Stimulated activated naive B cell treated with anti-CD40 and anti-IgM and Interleukin-4, amounts not matched to agents 10 μg/mL and 1 μg/mL and 100 μg/mL, for 72 hours (primary cell): ENCODE measurements at regions not wholly inside any gene's neighbourhood (a gene's known extent, or its start where the extent isn't known, plus 50 kb on each side); places are given as distances from the start of the nearest gene placed in this dataset.
"Not testable (repeated sequence)": the region's sequence is repeated elsewhere in the genome, so short reads cannot be mapped to it uniquely, and the experiment has no call there.

Experiments
- ATAC-seq, 2 donors: fragments of 150-1000 bp; cut with Tn5 transposase; replicated peaks; 2 replicates each; pipeline ENCODE4 v1.10.0; 2021; ENCODE audit warnings: moderate library complexity in 1 of 2
- DNase-seq: peaks from one replicate; pipeline ENCODE4 v3.0.0; 2021
- H3K27ac Mint-ChIP-seq: one replicate; pipeline ENCODE4 v1.8.0; 2022; ENCODE audit warnings: mild to moderate bottlenecking, mixed read lengths
- H3K27me3 Mint-ChIP-seq, 2 donors: one replicate each; pipeline ENCODE4 v1.8.0; 2022; ENCODE audit warnings: mixed read lengths in 2 of 2
- H3K36me3 Mint-ChIP-seq, 2 donors: one replicate each; pipeline ENCODE4 v1.8.0; 2022; ENCODE audit warnings: mixed read lengths in 2 of 2, mild to moderate bottlenecking in 1 of 2
- H3K4me1 Mint-ChIP-seq, 2 donors: one replicate each; pipeline ENCODE4 v1.8.0; 2022; ENCODE audit warnings: mixed read lengths in 2 of 2, mild to moderate bottlenecking in 1 of 2
- H3K4me3 Mint-ChIP-seq, 2 donors: one replicate each; pipeline ENCODE4 v1.8.0; 2022; ENCODE audit warnings: mild to moderate bottlenecking in 2 of 2, mixed read lengths in 2 of 2, moderate library complexity in 1 of 2
- H3K9me3 Mint-ChIP-seq, 2 donors: one replicate each; pipeline ENCODE4 v1.8.0; 2022; ENCODE audit warnings: mixed read lengths in 2 of 2, mild to moderate bottlenecking in 1 of 2

DNA sequence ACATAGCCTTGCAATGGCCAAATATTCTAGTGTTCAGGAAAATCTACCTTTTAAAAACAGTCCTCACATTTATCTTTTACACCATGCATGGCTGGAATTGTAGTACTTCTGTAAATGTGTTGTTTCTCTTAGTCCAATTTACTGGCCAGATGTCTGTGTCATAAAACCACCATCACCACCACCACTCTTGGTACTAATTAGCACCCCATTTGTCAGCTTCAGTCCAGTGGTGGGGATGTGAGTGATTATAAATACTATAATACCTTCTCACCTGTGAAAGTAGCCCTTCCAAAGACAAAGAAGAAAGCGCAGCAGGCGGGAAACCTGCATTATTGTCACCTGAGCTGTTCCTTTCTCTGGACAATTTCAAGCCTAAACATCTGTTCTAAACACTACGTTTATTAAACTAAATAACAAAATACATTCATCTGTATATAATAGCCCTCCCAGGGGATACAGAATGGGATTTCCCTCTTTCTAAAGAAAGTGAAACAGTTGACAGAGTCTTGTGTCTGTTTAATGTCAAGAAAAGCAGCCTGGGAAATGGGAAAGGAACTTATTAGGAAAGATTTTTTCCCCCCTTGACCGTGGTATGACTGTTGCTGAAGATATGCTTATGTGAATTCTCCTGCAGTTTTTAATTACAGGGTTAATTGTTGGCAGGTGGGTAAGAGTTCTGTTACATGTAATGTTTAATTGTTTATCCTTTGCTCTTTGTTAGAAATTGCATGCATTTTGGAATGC is 144.5 kb upstream of the NUDT12 start:
- Mint-ChIP-seq H3K27ac (no peak overlapping the region), H3K9me3 (no peaks in the 10 kb centered on the region), H3K4me1 (no peaks in the 10 kb centered on the region), H3K36me3 (no peaks in the 10 kb centered on the region), H3K27me3 (no peaks in the 10 kb centered on the region), H3K4me3 (no peak overlapping the region)
- DNase-seq (no peak), ATAC-seq (no peak)

DNA sequence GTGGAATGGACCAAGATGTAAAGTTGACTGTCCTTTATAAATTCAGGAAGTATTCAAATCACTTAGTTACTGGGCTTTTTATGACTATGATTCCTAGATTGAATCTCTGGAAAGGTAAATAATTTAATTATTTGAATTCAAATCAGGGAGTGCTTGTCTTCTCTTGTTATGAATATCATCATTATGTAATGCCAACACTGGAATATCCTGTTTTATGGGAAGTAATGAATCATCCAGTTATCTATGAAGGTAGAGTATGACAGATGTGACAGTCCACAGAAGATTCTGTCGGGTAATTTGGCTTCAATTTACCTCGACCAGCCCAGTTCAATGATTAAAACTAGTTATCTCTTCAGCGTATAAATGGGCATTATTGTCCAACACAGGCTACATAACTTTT is 141.0 kb upstream of the NUDT12 start:
- H3K4me1 Mint-ChIP-seq = no peaks in the 10 kb centered on the region
- ATAC-seq = no peak

DNA sequence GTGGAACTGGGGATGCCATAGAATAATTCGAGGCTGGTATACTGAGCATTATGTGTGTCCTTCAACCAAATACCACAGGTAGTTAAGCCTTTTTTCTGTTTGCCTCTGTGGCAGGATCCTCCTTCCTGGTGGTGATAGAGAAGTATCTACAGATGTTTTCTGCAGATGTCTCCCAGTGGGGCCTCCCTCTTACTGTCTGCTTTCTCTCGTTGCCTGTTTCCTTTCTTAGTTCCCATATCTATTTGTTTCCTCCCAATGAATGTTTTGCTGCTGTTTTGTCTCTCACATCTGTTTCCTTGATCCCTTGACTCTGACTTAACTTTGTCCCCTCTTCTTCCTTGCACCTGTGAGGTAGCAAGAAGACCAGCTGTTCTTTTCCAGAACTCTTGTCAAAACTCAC is 130.9 kb upstream of the NUDT12 start:
- H3K4me3 Mint-ChIP-seq = no peak overlapping the region
- DNase-seq (no peak), ATAC-seq (no peak)
- no peaks in the 10 kb centered on the region for H3K27me3 Mint-ChIP-seq
- no peaks in the 10 kb centered on the region for H3K4me1 Mint-ChIP-seq
- no peak overlapping the region for H3K27ac Mint-ChIP-seq
- no peaks in the 10 kb centered on the region for H3K36me3 Mint-ChIP-seq
- H3K9me3 Mint-ChIP-seq = peaks cover 0 to 2% of the 10 kb centered on the region in 2 donors

More for the DNA sequence above, 141.0 kb upstream of the NUDT12 start:
- no peak for DNase-seq
- H3K4me3 Mint-ChIP-seq = no peak overlapping the region
- no peaks in the 10 kb centered on the region for H3K9me3 Mint-ChIP-seq
- H3K27ac Mint-ChIP-seq = no peak overlapping the region
- no peaks in the 10 kb centered on the region for H3K36me3 Mint-ChIP-seq
- H3K27me3 Mint-ChIP-seq = no peaks in the 10 kb centered on the region

DNA sequence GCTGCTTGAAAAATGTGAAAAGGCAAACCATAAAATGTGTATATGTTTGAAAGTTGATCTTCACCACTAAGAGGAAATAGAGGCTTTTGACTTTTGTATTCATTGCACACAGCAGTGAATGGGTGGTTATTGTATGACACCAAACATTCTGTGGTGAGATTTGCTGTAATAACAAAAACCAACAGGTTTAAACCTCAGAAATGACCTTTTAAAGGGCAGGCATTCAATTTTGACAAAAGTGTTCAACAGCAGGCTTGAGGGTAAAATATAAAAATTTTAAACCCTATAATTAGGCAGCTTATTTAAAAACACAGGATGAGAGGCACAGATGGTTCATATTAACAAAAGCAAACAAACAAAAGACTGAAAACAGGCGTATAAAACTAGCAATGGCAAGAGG is 128.1 kb upstream of the NUDT12 start:
- Mint-ChIP-seq H3K4me1 (no peaks in the 10 kb centered on the region), H3K27me3 (no peaks in the 10 kb centered on the region), H3K27ac (no peak overlapping the region), H3K9me3 (peaks cover 0 to 1% of the 10 kb centered on the region in 2 donors), H3K36me3 (no peaks in the 10 kb centered on the region), H3K4me3 (no peak overlapping the region)
- DNase-seq (no peak), ATAC-seq (no peak)

DNA sequence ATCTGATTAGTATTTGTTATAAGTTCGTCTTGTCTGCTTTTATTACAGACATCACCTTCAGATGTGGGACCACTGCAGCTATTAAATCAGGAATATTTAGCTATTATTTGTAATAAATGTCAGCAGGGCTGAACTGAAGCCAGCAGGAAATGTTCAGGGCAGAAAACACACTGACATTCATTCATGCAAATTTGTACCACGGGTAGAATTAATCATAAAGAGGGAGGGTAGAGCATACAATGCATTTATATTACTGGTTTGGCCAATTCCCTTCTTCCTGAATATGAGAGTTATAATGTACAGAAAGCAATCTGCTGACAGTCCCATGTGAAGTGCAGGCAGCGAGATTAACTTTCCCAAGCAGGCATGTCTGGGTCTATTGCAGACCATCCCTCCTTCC is 117.3 kb upstream of the NUDT12 start:
- ATAC-seq = no peak
- Mint-ChIP-seq H3K4me1 (no peaks in the 10 kb centered on the region), H3K27ac (no peak overlapping the region), H3K9me3 (no peaks in the 10 kb centered on the region), H3K27me3 (no peaks in the 10 kb centered on the region), H3K4me3 (no peak overlapping the region), H3K36me3 (no peaks in the 10 kb centered on the region)
- DNase-seq = no peak

DNA sequence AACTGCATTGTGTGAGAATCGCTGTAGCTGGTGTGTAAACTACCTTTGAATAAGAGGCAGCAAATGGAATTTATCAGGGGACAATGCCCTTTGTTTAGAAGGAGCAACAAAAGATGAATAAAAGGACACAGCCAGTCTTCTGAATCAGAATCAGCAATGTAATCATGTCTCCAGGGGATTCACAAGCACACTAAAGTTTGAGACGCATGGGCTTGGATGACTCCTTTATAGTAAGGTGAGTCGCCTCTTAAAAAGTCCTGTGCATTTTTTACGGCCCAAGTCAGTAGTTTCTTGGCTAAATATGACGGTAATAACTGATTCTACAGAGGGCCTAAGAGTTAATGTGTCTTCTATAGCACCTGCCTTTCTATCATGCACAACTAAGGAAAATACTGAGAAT is 113.6 kb upstream of the NUDT12 start:
- DNase-seq, H3K27me3 Mint-ChIP-seq, H3K36me3 Mint-ChIP-seq, ATAC-seq, H3K9me3 Mint-ChIP-seq, H3K27ac Mint-ChIP-seq, H3K4me1 Mint-ChIP-seq, H3K4me3 Mint-ChIP-seq: not testable (repeated sequence)

DNA sequence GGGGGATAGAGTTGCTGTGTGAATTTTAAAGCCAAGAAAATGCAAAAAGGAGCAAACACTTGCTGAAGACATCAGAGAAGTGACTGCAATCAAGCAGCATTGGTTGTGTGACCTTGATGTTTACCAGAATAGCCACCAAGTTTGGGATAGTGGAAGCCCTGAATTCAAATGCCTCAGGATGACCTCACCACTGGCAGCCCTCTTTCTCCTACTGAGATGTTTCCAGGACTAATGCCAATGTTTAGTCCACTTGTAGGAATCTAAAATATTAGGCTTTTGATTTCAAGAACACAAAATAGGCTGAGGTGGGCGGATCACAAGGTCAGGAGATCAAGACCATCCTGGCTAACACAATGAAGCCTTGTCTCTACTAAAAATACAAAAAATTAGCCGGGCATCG is 112.2 kb upstream of the NUDT12 start:
- H3K36me3 Mint-ChIP-seq = no peaks in the 10 kb centered on the region

DNA sequence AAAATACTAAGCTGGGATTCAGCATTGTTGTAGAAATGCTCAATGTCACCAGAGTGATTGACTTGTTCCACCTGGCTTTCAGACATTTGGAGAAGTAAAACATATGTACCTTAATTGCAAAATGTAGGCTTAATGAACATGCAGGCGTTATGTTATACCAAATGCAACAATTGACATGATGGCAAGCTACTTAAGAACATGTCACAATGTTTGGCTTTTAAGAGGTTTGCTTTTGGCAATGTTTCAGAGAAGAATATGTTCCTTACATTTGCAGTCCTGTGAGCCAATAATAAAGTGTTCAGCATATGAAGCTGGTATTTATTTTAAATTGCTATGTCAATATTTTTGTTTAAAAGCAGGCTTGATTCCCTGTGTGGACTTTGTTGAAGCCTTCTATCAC is 111.7 kb upstream of the NUDT12 start:
- Mint-ChIP-seq H3K4me1 (no peaks in the 10 kb centered on the region), H3K9me3 (peaks cover 0 to 2% of the 10 kb centered on the region in 2 donors), H3K27ac (no peak overlapping the region), H3K27me3 (no peaks in the 10 kb centered on the region), H3K36me3 (no peaks in the 10 kb centered on the region), H3K4me3 (no peak overlapping the region)
- DNase-seq = no peak
- ATAC-seq = no peak

More for the DNA sequence above, 112.2 kb upstream of the NUDT12 start:
- H3K9me3 Mint-ChIP-seq = peaks cover 0 to under 1% of the 10 kb centered on the region in 2 donors
- no peak overlapping the region for H3K4me3 Mint-ChIP-seq
- H3K4me1 Mint-ChIP-seq = no peaks in the 10 kb centered on the region
- H3K27me3 Mint-ChIP-seq = no peaks in the 10 kb centered on the region
- no peak overlapping the region for H3K27ac Mint-ChIP-seq
- no peak for ATAC-seq
- DNase-seq = no peak

DNA sequence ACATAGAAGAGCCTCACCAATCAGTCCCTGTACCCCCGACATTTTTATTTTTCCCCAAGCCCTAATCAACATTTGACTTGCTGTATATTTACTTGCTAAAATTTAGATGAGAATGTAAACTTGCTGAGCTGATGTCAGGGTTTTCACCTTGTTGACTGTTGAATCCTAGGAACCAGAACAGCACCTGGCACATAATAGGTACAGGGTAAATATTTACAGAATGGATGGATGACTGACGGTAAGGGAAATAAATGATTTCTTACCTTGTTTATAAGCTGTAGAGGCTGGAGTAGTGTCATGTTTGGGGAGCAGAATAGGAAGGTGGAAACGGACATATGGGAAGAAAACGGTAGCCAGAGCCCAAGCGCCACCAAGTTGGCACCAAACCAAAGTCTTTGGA is 107.0 kb upstream of the NUDT12 start:
- peaks cover 0 to 4% of the 10 kb centered on the region in 2 donors for H3K9me3 Mint-ChIP-seq
- H3K27ac Mint-ChIP-seq = no peak overlapping the region
- no peaks in the 10 kb centered on the region for H3K27me3 Mint-ChIP-seq
- DNase-seq (no peak), ATAC-seq (no peak)
- no peak overlapping the region for H3K4me3 Mint-ChIP-seq
- H3K36me3 Mint-ChIP-seq = no peaks in the 10 kb centered on the region
- H3K4me1 Mint-ChIP-seq = no peaks in the 10 kb centered on the region

DNA sequence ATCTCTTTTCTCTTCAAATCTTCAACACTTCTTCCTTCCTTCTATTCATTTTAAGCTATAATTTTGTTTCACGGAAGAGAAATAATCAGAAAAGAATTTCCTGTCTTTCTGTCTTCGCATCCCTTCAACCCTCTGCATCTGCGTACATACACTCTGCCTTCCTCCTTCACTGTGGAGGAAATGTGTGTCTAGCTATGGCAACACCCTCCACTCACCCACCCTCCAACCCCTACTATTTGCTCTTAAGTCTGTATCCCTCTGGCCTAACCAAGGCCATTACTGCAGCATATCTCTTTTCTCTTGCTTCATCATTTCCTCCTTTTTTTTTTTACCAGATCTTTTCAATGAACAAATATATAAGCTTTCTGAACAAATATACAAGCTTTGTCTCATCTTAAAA is 105.7 kb upstream of the NUDT12 start:
- Mint-ChIP-seq H3K4me1 (no peaks in the 10 kb centered on the region), H3K27me3 (no peaks in the 10 kb centered on the region), H3K36me3 (no peaks in the 10 kb centered on the region), H3K4me3 (no peak overlapping the region), H3K27ac (no peak overlapping the region), H3K9me3 (peaks cover 4 to 7% of the 10 kb centered on the region in 2 donors)
- ATAC-seq = no peak
- no peak for DNase-seq

DNA sequence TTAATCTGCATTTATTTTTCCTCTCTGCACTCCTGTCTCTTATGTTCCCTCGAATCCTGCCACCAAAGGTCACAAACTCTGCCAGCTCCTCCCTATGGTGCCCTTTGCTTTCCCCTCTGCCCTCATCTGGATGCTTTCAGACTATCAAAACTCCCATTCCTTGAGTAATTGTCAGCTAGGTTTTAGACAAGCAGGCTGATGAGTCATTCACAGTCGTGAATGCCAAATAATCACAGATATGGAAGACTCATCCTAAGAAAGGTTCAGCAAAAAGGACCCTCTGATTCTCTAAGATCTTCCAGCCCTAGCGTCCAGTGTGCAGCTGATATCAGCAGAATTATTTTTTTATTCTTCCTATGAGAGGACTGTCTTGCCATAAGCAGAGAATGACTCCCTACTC is 104.5 kb upstream of the NUDT12 start:
- H3K4me3 Mint-ChIP-seq = no peak overlapping the region
- H3K4me1 Mint-ChIP-seq = no peaks in the 10 kb centered on the region
- H3K27me3 Mint-ChIP-seq = no peaks in the 10 kb centered on the region
- no peaks in the 10 kb centered on the region for H3K36me3 Mint-ChIP-seq
- ATAC-seq = no peak
- no peak overlapping the region for H3K27ac Mint-ChIP-seq
- no peak for DNase-seq
- peaks cover 7 to 11% of the 10 kb centered on the region in 2 donors for H3K9me3 Mint-ChIP-seq

DNA sequence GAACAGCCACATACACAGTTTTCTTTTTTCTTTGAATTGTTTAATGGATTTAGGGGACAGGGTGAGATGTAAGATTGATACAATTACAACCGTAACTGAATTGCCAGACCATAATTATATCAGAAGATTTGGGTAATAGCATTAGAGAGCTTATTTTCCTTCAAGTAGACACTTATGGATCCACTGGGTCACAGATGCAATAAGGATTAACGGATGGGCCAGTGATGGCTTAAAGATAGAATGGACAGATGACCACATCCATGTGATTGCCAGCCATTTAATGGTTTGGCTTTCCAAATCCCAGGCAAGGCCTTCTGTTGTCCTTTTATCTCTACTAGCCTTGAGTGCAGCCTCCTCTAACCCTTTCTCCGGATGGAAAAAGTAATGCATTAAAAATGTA is 94.7 kb upstream of the NUDT12 start:
- peaks cover 0 to 5% of the 10 kb centered on the region in 2 donors for H3K9me3 Mint-ChIP-seq
- no peaks in the 10 kb centered on the region for H3K4me1 Mint-ChIP-seq
- ATAC-seq = no peak
- no peak overlapping the region for H3K4me3 Mint-ChIP-seq
- H3K27me3 Mint-ChIP-seq = no peaks in the 10 kb centered on the region
- H3K27ac Mint-ChIP-seq = no peak overlapping the region
- no peaks in the 10 kb centered on the region for H3K36me3 Mint-ChIP-seq
- no peak for DNase-seq

DNA sequence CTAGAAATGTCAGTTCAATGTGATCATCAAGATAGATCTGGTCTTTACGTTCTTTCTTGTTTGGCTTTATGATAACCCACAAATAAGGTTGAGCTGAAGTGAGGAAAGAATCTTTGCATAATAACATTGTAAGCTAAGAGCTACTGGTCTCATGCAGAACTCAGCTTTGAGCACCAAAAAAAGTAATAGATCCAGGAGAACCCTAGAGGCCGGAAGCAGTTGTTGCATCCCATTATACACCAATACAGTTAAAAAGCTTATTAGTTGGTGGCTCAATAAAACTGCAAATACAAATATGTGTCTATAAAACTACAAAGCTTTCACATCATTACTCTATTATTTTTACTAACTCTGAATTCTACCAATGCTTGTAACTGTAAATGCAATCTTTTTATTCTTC is 85.5 kb upstream of the NUDT12 start:
- Mint-ChIP-seq H3K4me1 (no peaks in the 10 kb centered on the region), H3K9me3 (peaks cover 0 to 3% of the 10 kb centered on the region in 2 donors), H3K27ac (no peak overlapping the region), H3K4me3 (no peak overlapping the region), H3K36me3 (no peaks in the 10 kb centered on the region), H3K27me3 (no peaks in the 10 kb centered on the region)
- ATAC-seq = no peak
- no peak for DNase-seq

DNA sequence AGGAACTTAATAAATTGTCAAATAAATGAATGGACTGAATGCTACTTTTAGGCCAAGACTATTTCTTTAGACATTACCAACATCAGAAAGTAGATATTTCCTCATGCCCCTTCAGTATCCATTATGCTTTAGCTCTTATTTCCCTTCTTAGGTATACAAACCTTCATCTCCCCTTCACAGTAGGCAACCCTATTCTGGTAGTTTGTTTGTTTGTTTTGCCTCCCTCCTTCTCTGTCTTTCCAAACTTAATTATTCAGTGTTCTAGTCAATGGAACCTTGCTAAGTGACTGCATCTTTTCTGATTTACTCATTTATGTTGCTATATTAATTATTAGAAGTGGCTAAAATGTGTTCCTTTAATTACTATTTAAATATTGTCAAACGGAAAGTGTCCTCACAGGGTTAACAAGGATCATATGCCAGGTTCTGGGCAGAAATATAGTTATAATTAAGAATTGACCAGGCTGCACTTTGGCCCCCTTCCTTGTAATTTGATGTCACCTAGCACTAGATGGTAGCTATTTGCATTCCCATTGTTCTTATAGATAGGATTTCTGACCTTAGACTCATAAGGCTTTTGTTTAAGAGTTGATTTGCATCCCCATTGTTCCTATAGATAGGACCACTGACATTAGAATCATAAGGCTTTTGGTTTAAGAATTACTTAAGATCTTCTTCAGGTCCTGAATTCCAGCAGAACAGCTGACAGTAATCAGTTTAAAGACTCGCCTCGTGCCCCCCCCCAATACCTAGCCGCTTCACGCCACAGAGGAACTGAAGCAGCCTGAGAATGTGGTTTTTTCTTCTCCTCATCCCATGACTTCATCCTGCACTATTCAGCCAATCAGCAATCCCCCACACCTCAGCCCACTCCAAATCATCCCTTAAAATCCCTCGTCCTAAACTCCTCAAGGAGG is 84.4 kb upstream of the NUDT12 start:
- H3K4me3 Mint-ChIP-seq = no peak overlapping the region

DNA sequence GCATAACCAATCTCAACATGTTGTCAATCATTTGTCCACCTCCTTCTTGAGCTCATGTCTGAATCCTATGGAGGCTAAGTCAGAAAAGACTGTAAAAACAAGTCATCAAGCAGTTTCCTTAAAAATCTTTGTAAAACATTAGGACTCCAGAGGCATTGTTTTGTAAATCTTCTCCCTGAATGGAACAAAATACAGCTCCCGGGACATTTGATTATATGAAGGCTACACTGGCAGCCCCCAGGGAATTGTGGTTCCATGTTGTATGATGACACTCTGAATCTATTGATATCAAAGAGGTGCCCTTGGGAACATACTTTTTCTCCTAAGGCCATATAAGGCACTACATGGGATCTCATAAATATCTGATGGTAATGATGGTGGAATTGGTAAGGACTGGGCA is 83.2 kb upstream of the NUDT12 start:
- H3K36me3 Mint-ChIP-seq = no peaks in the 10 kb centered on the region
- H3K27me3 Mint-ChIP-seq = no peaks in the 10 kb centered on the region
- ATAC-seq (no peak), DNase-seq (no peak)
- H3K4me3 Mint-ChIP-seq = no peak overlapping the region
- H3K9me3 Mint-ChIP-seq = no peaks in the 10 kb centered on the region
- no peaks in the 10 kb centered on the region for H3K4me1 Mint-ChIP-seq
- no peak overlapping the region for H3K27ac Mint-ChIP-seq

More for the DNA sequence above, 84.4 kb upstream of the NUDT12 start:
- ATAC-seq (no peak), DNase-seq (no peak)
- no peak overlapping the region for H3K27ac Mint-ChIP-seq
- H3K4me1 Mint-ChIP-seq = no peaks in the 10 kb centered on the region
- no peaks in the 10 kb centered on the region for H3K27me3 Mint-ChIP-seq
- no peaks in the 10 kb centered on the region for H3K36me3 Mint-ChIP-seq
- peaks cover 0 to 2% of the 10 kb centered on the region in 2 donors for H3K9me3 Mint-ChIP-seq
